Pancreas (tissue), 10 donors: ENCODE measurements at regions not wholly inside any gene's neighbourhood (a gene's known extent, or its start where the extent isn't known, plus 50 kb on each side); places are given as distances from the start of the nearest gene placed in this dataset.

Source experiments
- ATAC-seq, 4 donors: fragments of 200-7000 bp; cut with Tn5 transposase; one replicate each; pipeline versions ENCODE4 v1.8.0 to v1.9.1; 2020; ENCODE audit warnings: mild to moderate bottlenecking in 4 of 4, moderate library complexity in 4 of 4
- DNase-seq, 6 donors: peaks; one replicate each; pipeline ENCODE4 v3.0.0-alpha.2; 2020
- FAIRE-seq: peaks from 2 replicates; lab custom pipeline; 2012; peaks lifted over from hg19 to GRCh38; lab: Jason Lieb, UNC
- H3K27ac ChIP-seq, 4 donors: fragments of 200-600 bp; sonication (generic); 1 replicate in 3 of 4; 2 replicates in 1 of 4; pipeline versions ENCODE4 v1.5.0 to v1.8.0; 2020
- H3K27me3 ChIP-seq, 4 donors: fragments of 200-600 bp; one replicate each; pipeline ENCODE4 v1.8.0; 2021
- H3K36me3 ChIP-seq, 3 donors: fragments of 200-600 bp; sonication (generic) in 1 of 3; one replicate each; pipeline versions ENCODE4 v1.5.0 to v1.8.0; 2020 to 2021
- H3K4me1 ChIP-seq, 3 donors: fragments of 200-600 bp; one replicate each; pipeline ENCODE4 v1.8.0; 2021
- H3K4me3 ChIP-seq, 4 donors: fragments of 200-600 bp; sonication (generic) in 2 of 4; one replicate each; pipeline versions ENCODE4 v1.5.0 to v1.8.0; 2020 to 2021
- H3K9me3 ChIP-seq, 4 donors: fragments of 200-600 bp; one replicate each; pipeline ENCODE4 v1.8.0; 2021
- WGBS, 2 donors: extraction: QIAGEN DNeasy Blood & Tissue Kit; methylation state at CpG; one replicate each; pipeline ENCODE4 v1.1.7; 2013; 5-methylcytosine and 5-hydroxymethylcytosine counted together
- intact Hi-C, 3 donors: fragments of 100-400 bp; cut with DNase I; formaldehyde crosslinking; loops; one replicate each; pipeline versions ENCODE4 v1.11.1 to v1.14.2; 2022
- TF ChIP-seq, protein P1 (sequence below), 4 donors: fragments of 200-600 bp; sonication (generic) in 3 of 4; IDR thresholded peaks; one replicate each; pipeline versions ENCODE4 v1.5.0 to v1.8.0; 2021; ENCODE audit warnings: antibody characterized with exemption in 4 of 4
- donor health status: healthy with polysubstance abuse.
- donor health status: DM: no; HTN: no; CAD: no; lungs with moderate emphysema.
- donor health status: DM: no; HTN: no; CAD: no.
- donor health status: control.
- donor health status: control.
- donor health status: Bipolar disorder and iron deficiency.
- donor health status: DM: yes; HTN: yes; CAD: no.
- donor health status: DM: no; HTN: no; CAD: no.
- donor health status: DM: no; HTN: no; CAD: no.
- donor health status: DM: yes; HTN: yes; CAD: no.

DNA sequence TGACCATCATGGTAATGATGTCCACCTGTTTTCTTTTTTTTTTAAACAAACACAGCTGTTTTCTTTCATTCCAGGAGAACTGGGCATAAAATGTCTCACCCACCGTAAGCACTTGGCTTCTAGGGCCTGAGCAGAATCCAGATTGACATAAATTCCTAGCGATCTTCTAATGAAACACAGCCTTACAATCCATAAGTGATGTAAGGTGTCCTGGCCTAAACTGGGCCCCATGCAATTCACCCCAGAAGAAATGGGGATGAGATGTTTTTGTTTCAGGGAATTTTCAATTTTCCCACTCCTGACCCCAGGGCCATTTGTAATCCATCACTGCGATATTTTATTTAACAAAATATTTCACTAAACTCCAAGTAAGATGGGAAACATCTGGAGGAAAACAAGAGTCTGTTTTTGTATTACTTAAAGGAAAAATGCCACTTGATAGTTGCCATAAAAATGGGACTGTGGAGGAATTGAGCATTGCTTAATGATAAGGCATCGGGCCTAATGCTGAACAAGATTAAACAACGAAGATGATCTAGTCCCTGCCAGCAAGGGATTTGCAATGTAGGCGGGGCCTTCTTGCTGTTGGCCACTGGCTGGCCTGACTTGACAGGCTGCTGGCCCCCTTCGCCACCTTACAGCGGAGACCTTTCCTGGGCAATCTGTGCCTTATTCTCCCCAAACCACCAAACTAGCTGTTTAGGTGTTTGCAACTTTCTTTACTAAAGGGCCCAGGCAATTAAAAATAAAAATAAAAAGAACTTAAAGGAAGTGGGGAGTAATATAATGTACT, 183.7 kb downstream of the CD109 start:
- TF ChIP-seq, protein P1, sequence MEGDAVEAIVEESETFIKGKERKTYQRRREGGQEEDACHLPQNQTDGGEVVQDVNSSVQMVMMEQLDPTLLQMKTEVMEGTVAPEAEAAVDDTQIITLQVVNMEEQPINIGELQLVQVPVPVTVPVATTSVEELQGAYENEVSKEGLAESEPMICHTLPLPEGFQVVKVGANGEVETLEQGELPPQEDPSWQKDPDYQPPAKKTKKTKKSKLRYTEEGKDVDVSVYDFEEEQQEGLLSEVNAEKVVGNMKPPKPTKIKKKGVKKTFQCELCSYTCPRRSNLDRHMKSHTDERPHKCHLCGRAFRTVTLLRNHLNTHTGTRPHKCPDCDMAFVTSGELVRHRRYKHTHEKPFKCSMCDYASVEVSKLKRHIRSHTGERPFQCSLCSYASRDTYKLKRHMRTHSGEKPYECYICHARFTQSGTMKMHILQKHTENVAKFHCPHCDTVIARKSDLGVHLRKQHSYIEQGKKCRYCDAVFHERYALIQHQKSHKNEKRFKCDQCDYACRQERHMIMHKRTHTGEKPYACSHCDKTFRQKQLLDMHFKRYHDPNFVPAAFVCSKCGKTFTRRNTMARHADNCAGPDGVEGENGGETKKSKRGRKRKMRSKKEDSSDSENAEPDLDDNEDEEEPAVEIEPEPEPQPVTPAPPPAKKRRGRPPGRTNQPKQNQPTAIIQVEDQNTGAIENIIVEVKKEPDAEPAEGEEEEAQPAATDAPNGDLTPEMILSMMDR (IDR thresholded peaks at IDR 0.05) = no peak
- DNase-seq = no peak
- H3K4me3 ChIP-seq = no peak overlapping the region
- no peak for FAIRE-seq
- H3K27me3 ChIP-seq = no peaks in the 10 kb centered on the region
- no peaks in the 10 kb centered on the region for H3K36me3 ChIP-seq
- WGBS, 2 donors = 59 to 65% methylated on average over 8 of the region's 8 CpGs
- intact Hi-C loops = no loop called here
- H3K9me3 ChIP-seq = no peaks in the 10 kb centered on the region
- no peaks in the 10 kb centered on the region for H3K4me1 ChIP-seq
- no peak overlapping the region for H3K27ac ChIP-seq
- no peak for ATAC-seq

DNA sequence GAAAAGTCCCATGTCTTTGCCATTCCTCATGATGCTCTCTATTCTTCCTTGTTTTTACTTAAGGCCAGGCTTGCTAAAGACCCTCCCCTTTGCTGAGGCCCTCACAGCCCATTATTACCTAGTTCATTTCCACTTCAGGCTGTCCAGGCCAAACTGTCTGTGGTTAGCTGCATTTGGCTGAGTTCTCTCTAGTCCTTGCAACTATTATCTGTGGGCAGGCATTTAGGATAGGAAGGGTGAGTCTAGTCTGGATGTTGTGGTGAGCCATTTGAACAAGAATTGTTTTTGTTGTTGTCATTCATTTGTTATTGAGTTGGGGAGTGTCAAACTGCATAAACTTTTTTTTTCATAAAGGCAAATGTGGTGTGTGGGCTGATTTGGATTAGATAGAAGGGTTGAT, 182.4 kb downstream of the CD109 start:
- no peaks in the 10 kb centered on the region for H3K27me3 ChIP-seq
- intact Hi-C loops = no loop called here
- TF ChIP-seq, protein P1 (IDR thresholded peaks at IDR 0.05) = no peak
- no peaks in the 10 kb centered on the region for H3K9me3 ChIP-seq
- no peak overlapping the region for H3K27ac ChIP-seq
- no peak for ATAC-seq
- H3K4me3 ChIP-seq = no peak overlapping the region
- DNase-seq = no peak
- no peaks in the 10 kb centered on the region for H3K4me1 ChIP-seq
- no peak for FAIRE-seq
- no peaks in the 10 kb centered on the region for H3K36me3 ChIP-seq
